HEK293 (cell line): ENCODE measurements at regions not wholly inside any gene's neighbourhood (a gene's known extent, or its start where the extent isn't known, plus 50 kb on each side); places are given as distances from the start of the nearest gene placed in this dataset.

ENCODE experiments used
- CTCF ChIA-PET: fragments of 350-600 bp; formaldehyde crosslinking; extraction: SDS; loops from one replicate; lab custom pipeline; 2021; ENCODE audit warnings: antibody characterized with exemption; lab: Yijun Ruan, JAX
- POLR2A ChIA-PET: fragments of 300-600 bp; formaldehyde crosslinking; extraction: SDS; loops from one replicate; lab custom pipeline; 2020; ENCODE audit warnings: antibody characterized with exemption, inconsistent platforms; lab: Yijun Ruan, JAX
- H3K27ac ChIP-seq: fragments of 200-500 bp; sonication (Bioruptor generic); 2 replicates; pipeline ENCODE4 v1.5.1; 2014; ENCODE audit warnings: low read depth, low read length, control low read depth, inconsistent platforms; ENCODE audit errors: extremely low read depth
- H3K36me3 ChIP-seq, 2 experiments: fragments of 200-500 bp in 1 of 2; sonication (Bioruptor generic) in 1 of 2; 1 replicate in 1 of 2; 2 replicates in 1 of 2; pipeline ENCODE4 v1.5.1; 2014 to 2017; ENCODE audit warnings: inconsistent platforms in 2 of 2, low read length in 2 of 2; ENCODE audit not compliant: control insufficient read depth in 2 of 2, insufficient read depth in 1 of 2
- H3K4me1 ChIP-seq: fragments of 200-500 bp; sonication (Bioruptor generic); 2 replicates; pipeline ENCODE4 v1.5.1; 2014; ENCODE audit warnings: mild to moderate bottlenecking, low read length, inconsistent platforms; ENCODE audit not compliant: control insufficient read depth, insufficient read depth
- H3K4me3 ChIP-seq: 2 replicates; pipeline ENCODE4 v1.5.1; 2011; ENCODE audit warnings: low read depth, mild to moderate bottlenecking, control low read depth, low read length, moderate library complexity
- H3K9me3 ChIP-seq: fragments of 200-500 bp; sonication (Bioruptor generic); 2 replicates; pipeline ENCODE4 v1.5.1; 2014; ENCODE audit warnings: low read depth, low read length, inconsistent platforms; ENCODE audit not compliant: control insufficient read depth, insufficient read depth
- FEZF1 ChIP-seq: fragments of 450-650 bp; formaldehyde crosslinking; IDR thresholded peaks from 2 replicates; pipeline ENCODE4 v1.5.1; 2016; ENCODE audit warnings: missing biosample characterization, missing genetic modification characterization
- GLI4 ChIP-seq: fragments of 450-650 bp; formaldehyde crosslinking; IDR thresholded peaks from 2 replicates; pipeline ENCODE4 v1.5.1; 2016; ENCODE audit warnings: missing biosample characterization, missing genetic modification characterization
- GLIS2 ChIP-seq: fragments of 450-650 bp; formaldehyde crosslinking; IDR thresholded peaks from 2 replicates; pipeline ENCODE4 v1.5.1; 2016; ENCODE audit warnings: missing biosample characterization, missing genetic modification characterization
- KLF8 ChIP-seq: fragments of 450-650 bp; formaldehyde crosslinking; IDR thresholded peaks from 2 replicates; pipeline ENCODE4 v1.5.1; 2016; ENCODE audit warnings: missing biosample characterization, missing genetic modification characterization
- PBX3 ChIP-seq: sonication (generic); formaldehyde crosslinking; IDR thresholded peaks from 2 replicates; pipeline ENCODE4 v1.8.1; 2022; ENCODE audit warnings: mild to moderate bottlenecking, moderate library complexity, missing genetic modification reagents
- SCRT1 ChIP-seq: fragments of 450-650 bp; formaldehyde crosslinking; IDR thresholded peaks from 2 replicates; pipeline ENCODE4 v1.5.1; 2016; ENCODE audit warnings: missing biosample characterization, missing genetic modification characterization, borderline replicate concordance
- SCRT2 ChIP-seq: fragments of 450-650 bp; formaldehyde crosslinking; IDR thresholded peaks from 2 replicates; pipeline ENCODE4 v1.5.1; 2016; ENCODE audit warnings: missing biosample characterization, missing genetic modification characterization
- YY1 ChIP-seq: fragments of 450-650 bp; formaldehyde crosslinking; IDR thresholded peaks from 2 replicates; pipeline ENCODE4 v1.5.1; 2018; ENCODE audit warnings: missing biosample characterization, missing genetic modification characterization
- ZBTB44 ChIP-seq: fragments of 450-650 bp; IDR thresholded peaks from 2 replicates; pipeline ENCODE4 v1.5.1; 2018; ENCODE audit warnings: missing biosample characterization, mild to moderate bottlenecking, missing genetic modification characterization
- ZNF114 ChIP-seq: fragments of 450-650 bp; formaldehyde crosslinking; IDR thresholded peaks from 2 replicates; pipeline ENCODE4 v1.5.0; 2017; ENCODE audit warnings: missing biosample characterization, missing genetic modification characterization
- ZNF121 ChIP-seq: fragments of 450-650 bp; formaldehyde crosslinking; IDR thresholded peaks from 2 replicates; pipeline ENCODE4 v1.5.1; 2016; ENCODE audit warnings: missing biosample characterization, missing genetic modification characterization
- ZNF132 ChIP-seq: fragments of 450-650 bp; formaldehyde crosslinking; IDR thresholded peaks from 2 replicates; pipeline ENCODE4 v1.5.1; 2017; ENCODE audit warnings: missing biosample characterization, missing genetic modification characterization, borderline replicate concordance
- ZNF18 ChIP-seq: fragments of 450-650 bp; formaldehyde crosslinking; IDR thresholded peaks from 2 replicates; pipeline ENCODE4 v1.5.1; 2016; ENCODE audit warnings: missing biosample characterization, missing genetic modification characterization
- ZNF184 ChIP-seq: fragments of 450-650 bp; IDR thresholded peaks from 2 replicates; pipeline ENCODE4 v1.5.1; 2018; ENCODE audit warnings: missing biosample characterization, mild to moderate bottlenecking, missing genetic modification characterization
- ZNF214 ChIP-seq: fragments of 450-650 bp; formaldehyde crosslinking; IDR thresholded peaks from 2 replicates; pipeline ENCODE4 v1.5.1; 2017; ENCODE audit warnings: missing biosample characterization, mild to moderate bottlenecking, missing genetic modification characterization, borderline replicate concordance
- ZNF292 ChIP-seq: fragments of 450-650 bp; formaldehyde crosslinking; IDR thresholded peaks from 2 replicates; pipeline ENCODE4 v1.5.1; 2016; ENCODE audit warnings: low read depth, missing biosample characterization, missing genetic modification characterization, borderline replicate concordance
- ZNF366 ChIP-seq: fragments of 450-650 bp; formaldehyde crosslinking; conservative IDR thresholded peaks from 2 replicates; pipeline ENCODE4 v1.5.1; 2016; ENCODE audit warnings: missing biosample characterization, missing genetic modification characterization
- ZNF549 ChIP-seq: fragments of 450-650 bp; IDR thresholded peaks from 2 replicates; pipeline ENCODE4 v1.5.1; 2018; ENCODE audit warnings: missing biosample characterization, missing genetic modification characterization, mild to moderate bottlenecking, inconsistent platforms, moderate library complexity
- ZNF571 ChIP-seq: fragments of 450-650 bp; formaldehyde crosslinking; IDR thresholded peaks from 2 replicates; pipeline ENCODE4 v1.5.0; 2017; ENCODE audit warnings: missing biosample characterization, missing genetic modification characterization
- ZNF621 ChIP-seq: fragments of 450-650 bp; formaldehyde crosslinking; IDR thresholded peaks from 2 replicates; pipeline ENCODE4 v1.5.1; 2017; ENCODE audit warnings: missing biosample characterization, missing genetic modification characterization
- ZNF629 ChIP-seq: fragments of 450-650 bp; formaldehyde crosslinking; IDR thresholded peaks from 2 replicates; pipeline ENCODE4 v1.5.1; 2017; ENCODE audit warnings: missing biosample characterization, missing genetic modification characterization
- ZNF692 ChIP-seq: fragments of 450-650 bp; formaldehyde crosslinking; IDR thresholded peaks from 2 replicates; pipeline ENCODE4 v1.5.1; 2016; ENCODE audit warnings: missing biosample characterization, missing genetic modification characterization
- ZNF768 ChIP-seq: fragments of 450-650 bp; formaldehyde crosslinking; IDR thresholded peaks from 2 replicates; pipeline ENCODE4 v1.5.1; 2018; ENCODE audit warnings: missing biosample characterization, mild to moderate bottlenecking, missing genetic modification characterization
- ZNF843 ChIP-seq: fragments of 450-650 bp; formaldehyde crosslinking; IDR thresholded peaks from 2 replicates; pipeline ENCODE4 v1.5.1; 2016; ENCODE audit warnings: missing biosample characterization, missing genetic modification characterization
- ZSCAN23 ChIP-seq: fragments of 450-650 bp; formaldehyde crosslinking; IDR thresholded peaks from 2 replicates; pipeline ENCODE4 v1.5.1; 2016; ENCODE audit warnings: missing biosample characterization, missing genetic modification characterization

- Histone ChIP-seq H3K27ac (no peak overlapping the region), H3K36me3 (no peaks in the 10 kb centered on the region)
- POLR2A ChIA-PET, result no interaction called here
Measured at GRCh38 chr3:160049038-160049437, 60.4 kb downstream of the IL12A start.

GRCh38 chr3:160049565-160049964 is 60.9 kb downstream of the IL12A start:
- no peaks in the 10 kb centered on the region for H3K36me3 ChIP-seq
- CTCF ChIA-PET, result interaction anchor here (1.3 kb wide), 1 partner anchor 114 kb away, joined by 3 read pairs; no protein-coding TSS in a partner anchor
- no peaks in the 10 kb centered on the region for H3K9me3 ChIP-seq
- no peaks in the 10 kb centered on the region for H3K4me1 ChIP-seq
- H3K4me3 ChIP-seq, result no peak overlapping the region
- TF ChIP-seq SCRT1 (tag by site-specific recombination) (no peak), ZNF214 (tag by site-specific recombination) (no peak), ZNF114 (no peak), GLIS2 (tag by site-specific recombination) (no peak), ZNF768 (tag by site-specific recombination) (no peak), ZNF184 (tag by site-specific recombination) (no peak), ZNF843 (tag by site-specific recombination) (no peak), ZNF292 (tag by site-specific recombination) (no peak), ZNF549 (tag by site-specific recombination) (no peak), SCRT2 (tag by site-specific recombination) (no peak), KLF8 (tag by site-specific recombination) (no peak), ZNF132 (tag by site-specific recombination) (no peak)
- TF ChIP-seq, all 188 proteins: peak for 0
- H3K27ac ChIP-seq, result no peak overlapping the region
- POLR2A ChIA-PET, result no interaction called here

More at GRCh38 chr3:160049038-160049437, 60.4 kb downstream of the IL12A start:
- Histone ChIP-seq H3K4me3 (no peak overlapping the region), H3K9me3 (no peaks in the 10 kb centered on the region), H3K4me1 (no peaks in the 10 kb centered on the region)
- TF ChIP-seq PBX3 (CRISPR knock-in tag), result no peak
- CTCF ChIA-PET, result interaction anchor here (0.6 to 1.3 kb wide), 3 partner anchors 17 to 219 kb away, joined by 3 to 5 read pairs (median 3); no protein-coding TSS in a partner anchor

GRCh38 chr3:160049988-160050387 is 61.4 kb downstream of the IL12A start:
- CTCF ChIA-PET, result interaction anchor here (1.3 kb wide), 1 partner anchor 113 kb away, joined by 3 read pairs; no protein-coding TSS in a partner anchor
- POLR2A ChIA-PET, result no interaction called here
- H3K4me1 ChIP-seq, result no peaks in the 10 kb centered on the region

GRCh38 chr3:160052385-160053047 is 63.9 kb downstream of the IL12A start:
- Histone ChIP-seq H3K9me3 (no peaks in the 10 kb centered on the region), H3K4me3 (no peak overlapping the region), H3K27ac (no peak overlapping the region), H3K4me1 (no peaks in the 10 kb centered on the region), H3K36me3 (no peaks in the 10 kb centered on the region)
- ChIA-PET POLR2A (interaction anchor here (0.7 kb wide), 1 partner anchor 1376 kb away, joined by 5 read pairs; no protein-coding TSS in a partner anchor), CTCF (interaction anchor here (0.6 to 0.8 kb wide), 4 partner anchors 45 to 1357 kb away, joined by 3 to 4 read pairs (median 3); no protein-coding TSS in a partner anchor)
- no peak for TF ChIP-seq YY1 (tag by site-specific recombination)
- no peak for TF ChIP-seq ZNF121 (tag by site-specific recombination)
- no peak for TF ChIP-seq ZNF571
- TF ChIP-seq ZNF621 (tag by site-specific recombination), result no peak
- no peak for TF ChIP-seq ZNF692
- TF ChIP-seq ZSCAN23, result no peak
- TF ChIP-seq ZNF18 (tag by site-specific recombination), result no peak
- no peak for TF ChIP-seq ZBTB44 (tag by site-specific recombination)
- TF ChIP-seq ZNF366 (tag by site-specific recombination), result no peak

More at GRCh38 chr3:160049988-160050387, 61.4 kb downstream of the IL12A start:
- no peak overlapping the region for H3K27ac ChIP-seq
- H3K4me3 ChIP-seq, result no peak overlapping the region
- no peaks in the 10 kb centered on the region for H3K9me3 ChIP-seq
- H3K36me3 ChIP-seq, result no peaks in the 10 kb centered on the region
- no peak for TF ChIP-seq FEZF1 (tag by site-specific recombination)
- TF ChIP-seq ZNF629, result no peak
- no peak for TF ChIP-seq GLI4 (tag by site-specific recombination)
